ENCODE measurements at regions not wholly inside any gene's neighbourhood (a gene's known extent, or its start where the extent isn't known, plus 50 kb on each side); places are given as distances from the start of the nearest gene placed in this dataset.

GRCh38 chr21:27424601-27425000 lies 457.7 kb upstream of the ADAMTS5 start:
- Histone ChIP-seq H3K27ac (ENCODE audit: low read length) (no peak overlapping the region), H3K4me1 (ENCODE audit: low read length) (no peaks in the 10 kb centered on the region), H4K20me1 (ENCODE audit: insufficient read depth, low read depth, low read length) (no peaks in the 10 kb centered on the region), H3K79me2 (ENCODE audit: low read length) (no peaks in the 10 kb centered on the region), H3K36me3 (ENCODE audit: insufficient read depth, low read length) (no peaks in the 10 kb centered on the region), H2AFZ (ENCODE audit: low read length) (no peak overlapping the region), H3K9me2 (replicated peaks; ENCODE audit: insufficient read depth, low read length) (no peaks in the 10 kb centered on the region), H3K9me3 (ENCODE audit: low read length) (peaks cover 43% of the 10 kb centered on the region), H3K4me2 (ENCODE audit: low read depth, low read length, poor library complexity, severe bottlenecking) (no peak overlapping the region), H3K9ac (ENCODE audit: low read length) (no peak overlapping the region), H3K27me3 (ENCODE audit: low read length) (no peaks in the 10 kb centered on the region), H3K4me3 (ENCODE audit: low read length) (no peak overlapping the region)
- DNase-seq = no peak

GRCh38 chr21:27423906-27424595 lies 457.2 kb upstream of the ADAMTS5 start:
- H2AFZ ChIP-seq (ENCODE audit: low read length) = no peak overlapping the region
- H3K79me2 ChIP-seq (ENCODE audit: low read length) = no peaks in the 10 kb centered on the region
- no peaks in the 10 kb centered on the region for H3K36me3 ChIP-seq (ENCODE audit: insufficient read depth, low read length)
- H3K4me3 ChIP-seq (ENCODE audit: low read length) = no peak overlapping the region
- no peaks in the 10 kb centered on the region for H3K9me2 ChIP-seq (replicated peaks; ENCODE audit: insufficient read depth, low read length)
- no peak for DNase-seq
- no peak overlapping the region for H3K27ac ChIP-seq (ENCODE audit: low read length)
- no peaks in the 10 kb centered on the region for H3K27me3 ChIP-seq (ENCODE audit: low read length)
- H4K20me1 ChIP-seq (ENCODE audit: insufficient read depth, low read depth, low read length) = no peaks in the 10 kb centered on the region
- H3K9me3 ChIP-seq (ENCODE audit: low read length) = peaks cover 41% of the 10 kb centered on the region
- no peak overlapping the region for H3K4me2 ChIP-seq (ENCODE audit: low read depth, low read length, poor library complexity, severe bottlenecking)
- no peaks in the 10 kb centered on the region for H3K4me1 ChIP-seq (ENCODE audit: low read length)
- H3K9ac ChIP-seq (ENCODE audit: low read length) = no peak overlapping the region

GRCh38 chr21:27423038-27423437 lies 456.1 kb upstream of the ADAMTS5 start:
- H2AFZ ChIP-seq (ENCODE audit: low read length) = no peak overlapping the region
- H3K36me3 ChIP-seq (ENCODE audit: insufficient read depth, low read length) = no peaks in the 10 kb centered on the region
- no peak overlapping the region for H3K4me3 ChIP-seq (ENCODE audit: low read length)
- H3K9ac ChIP-seq (ENCODE audit: low read length) = no peak overlapping the region
- DNase-seq = no peak
- H3K4me2 ChIP-seq (ENCODE audit: low read depth, low read length, poor library complexity, severe bottlenecking) = no peak overlapping the region
- H3K4me1 ChIP-seq (ENCODE audit: low read length) = no peaks in the 10 kb centered on the region
- H3K9me3 ChIP-seq (ENCODE audit: low read length) = peaks cover 32% of the 10 kb centered on the region
- no peaks in the 10 kb centered on the region for H3K9me2 ChIP-seq (replicated peaks; ENCODE audit: insufficient read depth, low read length)
- H3K27me3 ChIP-seq (ENCODE audit: low read length) = no peaks in the 10 kb centered on the region
- H4K20me1 ChIP-seq (ENCODE audit: insufficient read depth, low read depth, low read length) = no peaks in the 10 kb centered on the region
- H3K79me2 ChIP-seq (ENCODE audit: low read length) = no peaks in the 10 kb centered on the region
- no peak overlapping the region for H3K27ac ChIP-seq (ENCODE audit: low read length)

- no peak for DNase-seq
- H3K27me3 ChIP-seq (ENCODE audit: low read length) = no peaks in the 10 kb centered on the region
- H3K9me3 ChIP-seq (ENCODE audit: low read length) = peaks cover 32% of the 10 kb centered on the region
- H3K27ac ChIP-seq (ENCODE audit: low read length) = no peak overlapping the region
- H3K36me3 ChIP-seq (ENCODE audit: insufficient read depth, low read length) = no peaks in the 10 kb centered on the region
- no peaks in the 10 kb centered on the region for H3K79me2 ChIP-seq (ENCODE audit: low read length)
- no peaks in the 10 kb centered on the region for H4K20me1 ChIP-seq (ENCODE audit: insufficient read depth, low read depth, low read length)
- H3K4me3 ChIP-seq (ENCODE audit: low read length) = no peak overlapping the region
- no peak overlapping the region for H3K4me2 ChIP-seq (ENCODE audit: low read depth, low read length, poor library complexity, severe bottlenecking)
- no peaks in the 10 kb centered on the region for H3K9me2 ChIP-seq (replicated peaks; ENCODE audit: insufficient read depth, low read length)
- H3K9ac ChIP-seq (ENCODE audit: low read length) = no peak overlapping the region
- H2AFZ ChIP-seq (ENCODE audit: low read length) = no peak overlapping the region
- no peaks in the 10 kb centered on the region for H3K4me1 ChIP-seq (ENCODE audit: low read length)
Measured at GRCh38 chr21:27422435-27422834, 455.5 kb upstream of the ADAMTS5 start.

GRCh38 chr21:27421654-27422053 lies 454.8 kb upstream of the ADAMTS5 start:
- no peak for DNase-seq
- Histone ChIP-seq H3K79me2 (ENCODE audit: low read length) (no peaks in the 10 kb centered on the region), H3K9me2 (replicated peaks; ENCODE audit: insufficient read depth, low read length) (no peaks in the 10 kb centered on the region), H3K4me1 (ENCODE audit: low read length) (no peaks in the 10 kb centered on the region), H3K36me3 (ENCODE audit: insufficient read depth, low read length) (no peaks in the 10 kb centered on the region), H3K9ac (ENCODE audit: low read length) (no peak overlapping the region), H3K9me3 (ENCODE audit: low read length) (peaks cover 34% of the 10 kb centered on the region), H3K4me3 (ENCODE audit: low read length) (no peak overlapping the region), H2AFZ (ENCODE audit: low read length) (no peak overlapping the region), H4K20me1 (ENCODE audit: insufficient read depth, low read depth, low read length) (no peaks in the 10 kb centered on the region), H3K27me3 (ENCODE audit: low read length) (no peaks in the 10 kb centered on the region), H3K4me2 (ENCODE audit: low read depth, low read length, poor library complexity, severe bottlenecking) (no peak overlapping the region), H3K27ac (ENCODE audit: low read length) (no peak overlapping the region)

- no peaks in the 10 kb centered on the region for H3K27me3 ChIP-seq (ENCODE audit: low read length)
- peaks cover 32% of the 10 kb centered on the region for H3K9me3 ChIP-seq (ENCODE audit: low read length)
- no peaks in the 10 kb centered on the region for H3K9me2 ChIP-seq (replicated peaks; ENCODE audit: insufficient read depth, low read length)
- H4K20me1 ChIP-seq (ENCODE audit: insufficient read depth, low read depth, low read length) = no peaks in the 10 kb centered on the region
- H3K9ac ChIP-seq (ENCODE audit: low read length) = no peak overlapping the region
- H3K79me2 ChIP-seq (ENCODE audit: low read length) = no peaks in the 10 kb centered on the region
- H3K36me3 ChIP-seq (ENCODE audit: insufficient read depth, low read length) = no peaks in the 10 kb centered on the region
- H2AFZ ChIP-seq (ENCODE audit: low read length) = no peak overlapping the region
- H3K4me2 ChIP-seq (ENCODE audit: low read depth, low read length, poor library complexity, severe bottlenecking) = no peak overlapping the region
- no peak for DNase-seq
- H3K4me3 ChIP-seq (ENCODE audit: low read length) = no peak overlapping the region
- H3K27ac ChIP-seq (ENCODE audit: low read length) = no peak overlapping the region
- no peaks in the 10 kb centered on the region for H3K4me1 ChIP-seq (ENCODE audit: low read length)
Measured at GRCh38 chr21:27419153-27419552, 452.3 kb upstream of the ADAMTS5 start.

GRCh38 chr21:27418346-27418745 lies 451.5 kb upstream of the ADAMTS5 start:
- no peaks in the 10 kb centered on the region for H3K9me2 ChIP-seq (replicated peaks; ENCODE audit: insufficient read depth, low read length)
- H3K79me2 ChIP-seq (ENCODE audit: low read length) = no peaks in the 10 kb centered on the region
- no peaks in the 10 kb centered on the region for H3K36me3 ChIP-seq (ENCODE audit: insufficient read depth, low read length)
- no peaks in the 10 kb centered on the region for H4K20me1 ChIP-seq (ENCODE audit: insufficient read depth, low read depth, low read length)
- H3K9ac ChIP-seq (ENCODE audit: low read length) = no peak overlapping the region
- H3K9me3 ChIP-seq (ENCODE audit: low read length) = peaks cover 32% of the 10 kb centered on the region
- DNase-seq = no peak
- H3K4me3 ChIP-seq (ENCODE audit: low read length) = no peak overlapping the region
- H3K27me3 ChIP-seq (ENCODE audit: low read length) = no peaks in the 10 kb centered on the region
- H2AFZ ChIP-seq (ENCODE audit: low read length) = no peak overlapping the region
- H3K4me2 ChIP-seq (ENCODE audit: low read depth, low read length, poor library complexity, severe bottlenecking) = no peak overlapping the region
- H3K27ac ChIP-seq (ENCODE audit: low read length) = no peak overlapping the region
- no peaks in the 10 kb centered on the region for H3K4me1 ChIP-seq (ENCODE audit: low read length)

- H4K20me1 ChIP-seq (ENCODE audit: insufficient read depth, low read depth, low read length) = no peaks in the 10 kb centered on the region
- no peak for DNase-seq
- no peaks in the 10 kb centered on the region for H3K36me3 ChIP-seq (ENCODE audit: insufficient read depth, low read length)
- H3K4me2 ChIP-seq (ENCODE audit: low read depth, low read length, poor library complexity, severe bottlenecking) = no peak overlapping the region
- no peaks in the 10 kb centered on the region for H3K27me3 ChIP-seq (ENCODE audit: low read length)
- H3K79me2 ChIP-seq (ENCODE audit: low read length) = no peaks in the 10 kb centered on the region
- no peak overlapping the region for H3K4me3 ChIP-seq (ENCODE audit: low read length)
- H3K4me1 ChIP-seq (ENCODE audit: low read length) = no peaks in the 10 kb centered on the region
- H3K27ac ChIP-seq (ENCODE audit: low read length) = no peak overlapping the region
- no peak overlapping the region for H2AFZ ChIP-seq (ENCODE audit: low read length)
- no peak overlapping the region for H3K9ac ChIP-seq (ENCODE audit: low read length)
- H3K9me2 ChIP-seq (replicated peaks; ENCODE audit: insufficient read depth, low read length) = no peaks in the 10 kb centered on the region
- H3K9me3 ChIP-seq (ENCODE audit: low read length) = peaks cover 25% of the 10 kb centered on the region
Measured at GRCh38 chr21:27412530-27412929, 445.6 kb upstream of the ADAMTS5 start.
